ENCODE measurements at regions not wholly inside any gene's neighbourhood (a gene's known extent, or its start where the extent isn't known, plus 50 kb on each side); places are given as distances from the start of the nearest gene placed in this dataset.

GRCh38 chr10:2933924-2934323 is 133.4 kb upstream of the PFKP start:
- TF ChIP-seq POLR2A (IDR thresholded peaks at IDR 0.05) = no peak
- TF ChIP-seq CTCF (IDR thresholded peaks at IDR 0.05) = no peak
- WGBS, 4 donors = 67 to 76% (median 72%) methylated on average over 7 of the region's 7 CpGs
- intact Hi-C loops (cut with DNase I) = loop anchor here in 3 of 10 donors (5.0 kb wide), 2 partner anchors 103 to 108 kb away; no protein-coding TSS in a partner anchor
- DNase-seq (no peak), ATAC-seq (no peak)
- no peak overlapping the region for H3K27ac ChIP-seq
- H3K27me3 ChIP-seq = peaks cover 0 to 53% (median 9%) of the 10 kb centered on the region in 9 donors
- H3K4me3 ChIP-seq = no peak overlapping the region
- no peaks in the 10 kb centered on the region for H3K9me3 ChIP-seq
- no peaks in the 10 kb centered on the region for H3K4me1 ChIP-seq
- no peaks in the 10 kb centered on the region for H3K36me3 ChIP-seq

GRCh38 chr10:2933519-2933918 is 133.8 kb upstream of the PFKP start:
- 60 to 70% (median 63%) methylated on average over 3 of the region's 3 CpGs for WGBS, 4 donors

GRCh38 chr10:2933071-2933470 is 134.3 kb upstream of the PFKP start:
- Histone ChIP-seq H3K27ac (no peak overlapping the region), H3K27me3 (peaks cover 0 to 50% (median 9%) of the 10 kb centered on the region in 9 donors), H3K9me3 (no peaks in the 10 kb centered on the region), H3K36me3 (no peaks in the 10 kb centered on the region), H3K4me3 (no peak overlapping the region), H3K4me1 (peaks cover 0 to 4% (median 0%) of the 10 kb centered on the region in 12 donors)
- no peak for TF ChIP-seq POLR2A (IDR thresholded peaks at IDR 0.05)
- no peak for TF ChIP-seq CTCF (IDR thresholded peaks at IDR 0.05)
- DNase-seq (no peak), ATAC-seq (no peak)
- 74 to 83% (median 78%) methylated on average over 10 of the region's 10 CpGs for WGBS, 4 donors
- intact Hi-C loops (cut with DNase I) = loop anchor here in 3 of 10 donors (5.0 kb wide), 2 partner anchors 104 to 109 kb away; no protein-coding TSS in a partner anchor

More at GRCh38 chr10:2933519-2933918, 133.8 kb upstream of the PFKP start:
- ATAC-seq (no peak), DNase-seq (no peak)
- no peak overlapping the region for H3K4me3 ChIP-seq
- H3K9me3 ChIP-seq = no peaks in the 10 kb centered on the region
- TF ChIP-seq POLR2A (IDR thresholded peaks at IDR 0.05) (no peak), CTCF (IDR thresholded peaks at IDR 0.05) (no peak)
- H3K27me3 ChIP-seq = peaks cover 0 to 49% (median 9%) of the 10 kb centered on the region in 9 donors
- no peaks in the 10 kb centered on the region for H3K36me3 ChIP-seq
- H3K4me1 ChIP-seq = no peaks in the 10 kb centered on the region
- intact Hi-C loops (cut with DNase I) = loop anchor here in 3 of 10 donors (5.0 kb wide), 2 partner anchors 104 to 109 kb away; no protein-coding TSS in a partner anchor
- no peak overlapping the region for H3K27ac ChIP-seq

- Histone ChIP-seq H3K36me3 (no peaks in the 10 kb centered on the region), H3K4me3 (no peak overlapping the region), H3K9me3 (no peaks in the 10 kb centered on the region), H3K4me1 (peaks cover 0 to 11% (median 0%) of the 10 kb centered on the region in 12 donors), H3K27me3 (peaks cover 0 to 31% (median 5%) of the 10 kb centered on the region in 9 donors), H3K27ac (no peak overlapping the region)
- ATAC-seq (no peak), DNase-seq (no peak)
- WGBS, 4 donors = 56 to 71% (median 62%) methylated on average over 10 of the region's 10 CpGs
- intact Hi-C loops (cut with DNase I) = loop anchor here (2.0 to 10.0 kb wide), 5 partner anchors 108 to 205 kb away; no protein-coding TSS in a partner anchor
- TF ChIP-seq POLR2A (IDR thresholded peaks at IDR 0.05) (no peak), CTCF (IDR thresholded peaks at IDR 0.05) (no peak)
These were observed 137.7 kb upstream of the PFKP start for GRCh38 chr10:2929480-2930258.
